ENCODE measurements at regions not wholly inside any gene's neighbourhood (a gene's known extent, or its start where the extent isn't known, plus 50 kb on each side); places are given as distances from the start of the nearest gene placed in this dataset.

DNA sequence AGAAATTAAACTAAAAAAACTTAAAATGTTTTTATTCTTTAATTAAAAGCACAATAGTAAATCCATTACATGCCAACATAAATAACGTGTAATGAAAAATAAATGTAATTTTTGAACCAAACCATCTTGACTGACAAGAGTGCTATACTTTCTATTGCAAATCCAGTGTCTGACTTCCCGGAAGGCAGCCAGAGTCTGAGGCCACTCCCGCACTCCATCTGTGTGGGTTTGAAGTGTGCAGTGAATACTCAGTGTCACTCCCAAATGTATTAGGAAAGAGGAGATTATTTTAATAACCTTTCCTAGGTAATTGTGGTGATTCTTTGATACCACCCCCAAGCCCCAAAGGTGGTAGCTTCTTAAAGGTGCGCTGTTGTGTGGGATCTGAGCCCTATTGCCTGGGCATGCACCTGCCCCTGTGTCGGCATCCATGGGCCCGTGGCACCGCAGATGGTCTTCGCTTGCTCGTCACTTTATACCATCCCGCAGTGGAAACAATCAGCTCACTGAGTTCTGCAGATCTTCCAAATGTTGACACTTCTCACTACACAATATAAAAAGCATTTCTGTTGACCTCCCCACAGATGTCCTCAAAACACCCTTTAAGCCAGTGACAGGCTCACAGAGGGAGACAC lies 391.2 kb downstream of the THBS2 start:
- TF ChIP-seq CTCF (IDR thresholded peaks at IDR 0.05; ENCODE audit: low read length): no peak
- TF ChIP-seq EZH2 (optimal IDR thresholded peaks at IDR 0.05; ENCODE audit: low read depth, low read length): no peak
